ENCODE measurements at regions not wholly inside any gene's neighbourhood (a gene's known extent, or its start where the extent isn't known, plus 50 kb on each side); places are given as distances from the start of the nearest gene placed in this dataset.
A peak's percentile ranks its signal among the peaks of the same experiment; 100 is the strongest.
"Not testable (repeated sequence)": the region's sequence is repeated elsewhere in the genome, so short reads cannot be mapped to it uniquely, and the experiment has no call there.

GRCh38 chrX:81857192-81857591 is 655.3 kb downstream of the SH3BGRL start:
- no peak for DNase-seq

- no peak for DNase-seq
Observed at GRCh38 chrX:81866873-81867272, 665.0 kb downstream of the SH3BGRL start.

GRCh38 chrX:81868979-81869378 is 667.1 kb downstream of the SH3BGRL start:
- no peak for DNase-seq

- no peak for DNase-seq
Observed at GRCh38 chrX:81874807-81875206, 672.9 kb downstream of the SH3BGRL start.

GRCh38 chrX:81875800-81876199 is 673.9 kb downstream of the SH3BGRL start:
- DNase-seq, result no peak

- no peak for DNase-seq
Observed at GRCh38 chrX:81876437-81876836, 674.5 kb downstream of the SH3BGRL start.

- DNase-seq, result peak in 1 of 5 experiments; percentile 20
Observed at GRCh38 chrX:81890521-81890920, 688.6 kb downstream of the SH3BGRL start.

GRCh38 chrX:81900522-81900921 is 698.6 kb downstream of the SH3BGRL start:
- no peak for DNase-seq

GRCh38 chrX:81925812-81926211 is 723.9 kb downstream of the SH3BGRL start:
- no peak for DNase-seq

- DNase-seq, result not testable (repeated sequence)
Observed at GRCh38 chrX:81945911-81946310, 744.0 kb downstream of the SH3BGRL start.

- no peak for DNase-seq
Observed at GRCh38 chrX:81957318-81957717, 755.4 kb downstream of the SH3BGRL start.

- peak in 1 of 5 experiments; percentile 21 for DNase-seq
Observed at GRCh38 chrX:81957900-81958545, 756.1 kb downstream of the SH3BGRL start.

GRCh38 chrX:81959964-81960363 is 758.1 kb downstream of the SH3BGRL start:
- DNase-seq, result no peak

GRCh38 chrX:81974413-81974812 is 772.5 kb downstream of the SH3BGRL start:
- not testable (repeated sequence) for DNase-seq

GRCh38 chrX:81979806-81980515 is 778.1 kb downstream of the SH3BGRL start:
- no peak for DNase-seq

- DNase-seq, result not testable (repeated sequence)
Observed at GRCh38 chrX:81987217-81987616, 785.3 kb downstream of the SH3BGRL start.

- DNase-seq, result no peak
Observed at GRCh38 chrX:81996166-81996565, 794.3 kb downstream of the SH3BGRL start.

- no peak for DNase-seq
Observed at GRCh38 chrX:82029571-82030218, 827.8 kb downstream of the SH3BGRL start.

- DNase-seq, result no peak
Observed at GRCh38 chrX:82031250-82031649, 829.3 kb downstream of the SH3BGRL start.

- DNase-seq, result no peak
Observed at GRCh38 chrX:82038793-82039192, 836.9 kb downstream of the SH3BGRL start.

- DNase-seq, result no peak
Observed at GRCh38 chrX:82041034-82041433, 839.1 kb downstream of the SH3BGRL start.

GRCh38 chrX:82058728-82059127 is 856.8 kb downstream of the SH3BGRL start:
- no peak for DNase-seq

- DNase-seq, result no peak
Observed at GRCh38 chrX:82070948-82071347, 869.0 kb downstream of the SH3BGRL start.

- DNase-seq, result no peak
Observed at GRCh38 chrX:82081027-82081426, 879.1 kb downstream of the SH3BGRL start.

All from T-helper 2 cell (primary cell).